SKM-1 treated with dmso at 0.1 percent for 144 hours (cell line): ENCODE measurements at regions not wholly inside any gene's neighbourhood (a gene's known extent, or its start where the extent isn't known, plus 50 kb on each side); places are given as distances from the start of the nearest gene placed in this dataset.

Experiments used
- DNase-seq: peaks from one replicate; lab custom pipeline; 2025; ENCODE audit not compliant: unreplicated experiment; lab: John Stamatoyannopoulos, UW

GRCh38 chr22:25365491-25366261 lies 146.2 kb downstream of the CRYBB2 start:
- no peak for DNase-seq

GRCh38 chr22:25366408-25366807 lies 147.0 kb downstream of the CRYBB2 start:
- DNase-seq: no peak

GRCh38 chr22:25366876-25367466 lies 147.5 kb downstream of the CRYBB2 start:
- DNase-seq: no peak

- DNase-seq: no peak
Observed at GRCh38 chr22:25367756-25368155, 148.3 kb downstream of the CRYBB2 start.

GRCh38 chr22:25368271-25368670 lies 148.8 kb downstream of the CRYBB2 start:
- no peak for DNase-seq

- no peak for DNase-seq
Observed at GRCh38 chr22:25369041-25369440, 149.6 kb downstream of the CRYBB2 start.

GRCh38 chr22:25370322-25370721 lies 150.9 kb downstream of the CRYBB2 start:
- no peak for DNase-seq

- DNase-seq: no peak
Observed at GRCh38 chr22:25372000-25372595, 152.7 kb downstream of the CRYBB2 start.

- DNase-seq: no peak
Observed at GRCh38 chr22:25373961-25374360, 154.5 kb downstream of the CRYBB2 start.

- DNase-seq: no peak
Observed at GRCh38 chr22:25374869-25375268, 155.4 kb downstream of the CRYBB2 start.

DNA sequence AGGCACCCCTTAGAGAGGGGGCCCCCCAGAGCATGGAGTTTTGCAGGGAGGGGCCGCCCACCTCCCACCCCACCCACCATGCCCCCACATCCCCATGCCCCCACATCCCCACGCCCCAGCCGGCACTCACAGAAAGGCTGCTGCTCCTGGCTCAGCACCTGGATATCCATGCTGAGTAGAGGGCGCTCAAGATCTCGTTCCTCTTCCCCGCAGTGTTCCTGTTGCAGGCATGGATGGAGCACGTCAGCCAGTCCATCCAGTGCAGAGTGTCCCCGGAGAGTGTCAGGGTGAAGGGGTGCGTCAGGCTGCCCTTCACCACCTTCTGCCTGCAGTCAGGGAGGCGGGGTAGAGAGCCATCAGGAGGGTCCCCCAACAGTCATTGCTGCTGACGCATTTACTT lies 156.2 kb downstream of the CRYBB2 start:
- no peak for DNase-seq

GRCh38 chr22:25377699-25378098 lies 158.3 kb downstream of the CRYBB2 start:
- DNase-seq: no peak

- no peak for DNase-seq
Observed at GRCh38 chr22:25380122-25380747, 160.8 kb downstream of the CRYBB2 start.

DNA sequence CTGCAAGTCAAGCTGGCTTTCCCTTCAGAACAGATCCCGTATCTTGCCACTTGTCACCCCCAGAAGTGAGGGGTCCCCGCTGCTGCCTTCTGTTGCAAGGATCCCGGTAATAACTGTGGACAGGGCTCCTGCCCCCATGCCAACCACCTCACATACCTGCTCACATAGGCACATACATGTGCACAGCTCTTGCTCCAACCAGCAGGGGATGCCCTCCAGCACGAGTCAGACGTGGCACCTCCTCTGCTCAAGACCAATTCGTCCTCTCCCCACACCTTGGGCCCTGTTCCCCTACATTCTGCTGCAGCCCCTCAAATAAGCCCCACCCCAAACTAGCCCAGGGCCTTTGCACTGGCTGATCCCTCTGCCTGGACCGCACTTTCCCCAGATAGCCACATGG lies 163.3 kb downstream of the CRYBB2 start:
- no peak for DNase-seq

DNA sequence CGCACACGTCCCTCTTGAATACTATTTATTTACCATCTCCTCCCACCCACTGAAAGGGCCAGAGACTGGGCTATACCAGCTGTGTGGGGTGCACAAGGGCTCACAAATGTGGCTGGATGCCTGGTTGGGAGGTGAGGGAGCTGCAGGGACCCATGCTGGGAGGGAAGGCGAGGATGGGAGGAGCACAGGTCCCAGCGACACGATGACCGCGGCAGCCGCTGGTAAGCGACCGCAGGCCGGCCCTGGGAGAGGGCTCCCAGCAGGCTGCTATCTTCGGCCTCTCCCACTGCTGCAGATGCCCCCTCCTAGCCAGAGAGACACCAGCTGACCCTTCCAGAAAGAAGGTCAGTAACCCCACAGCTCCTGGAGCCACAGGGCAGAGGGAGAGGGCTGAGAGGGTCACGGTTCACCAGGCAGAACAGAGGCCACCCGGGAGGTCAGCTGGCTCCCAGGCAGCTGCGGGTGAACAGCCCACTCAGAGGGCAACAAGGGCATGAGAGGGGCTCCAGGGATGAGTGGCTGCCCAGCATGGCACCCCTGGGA lies 163.9 kb downstream of the CRYBB2 start:
- no peak for DNase-seq

GRCh38 chr22:25383892-25384291 lies 164.5 kb downstream of the CRYBB2 start:
- DNase-seq: no peak

DNA sequence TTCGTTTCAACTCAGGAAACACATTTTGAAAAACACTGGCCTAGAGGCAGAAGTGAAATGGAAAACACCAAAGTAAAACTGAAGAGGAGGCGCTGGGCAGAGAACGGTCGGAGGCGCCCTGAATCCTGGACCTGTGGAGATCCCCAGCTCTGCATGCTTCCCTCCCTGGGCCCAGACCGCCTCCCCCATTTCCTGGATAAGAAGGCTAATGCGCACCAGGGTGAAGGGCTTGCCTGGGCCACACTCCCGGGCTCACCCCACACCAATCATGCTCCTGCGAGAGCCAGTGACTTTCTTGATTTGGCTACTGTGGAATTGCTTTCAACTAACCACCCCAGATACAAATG lies 167.1 kb downstream of the CRYBB2 start:
- no peak for DNase-seq

DNA sequence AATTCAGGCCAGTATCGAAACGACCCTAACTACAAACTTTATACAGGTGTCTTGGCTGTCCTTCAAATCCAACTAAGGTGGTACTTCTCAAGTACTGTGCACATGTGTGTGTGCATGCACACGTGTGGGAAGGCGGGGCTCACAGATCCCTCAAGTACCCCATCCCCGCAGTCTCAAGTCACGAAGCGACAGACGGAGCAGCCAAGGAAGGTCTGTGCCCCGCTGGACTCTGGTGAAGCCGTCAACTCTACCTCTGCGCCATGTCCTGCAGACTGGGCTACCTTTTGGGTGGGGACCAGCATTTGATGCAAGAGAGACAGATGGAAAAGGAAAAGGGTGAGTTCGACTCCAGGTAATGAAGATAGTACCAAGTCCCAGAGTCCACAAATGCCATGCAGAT lies 169.0 kb downstream of the CRYBB2 start:
- no peak for DNase-seq

DNA sequence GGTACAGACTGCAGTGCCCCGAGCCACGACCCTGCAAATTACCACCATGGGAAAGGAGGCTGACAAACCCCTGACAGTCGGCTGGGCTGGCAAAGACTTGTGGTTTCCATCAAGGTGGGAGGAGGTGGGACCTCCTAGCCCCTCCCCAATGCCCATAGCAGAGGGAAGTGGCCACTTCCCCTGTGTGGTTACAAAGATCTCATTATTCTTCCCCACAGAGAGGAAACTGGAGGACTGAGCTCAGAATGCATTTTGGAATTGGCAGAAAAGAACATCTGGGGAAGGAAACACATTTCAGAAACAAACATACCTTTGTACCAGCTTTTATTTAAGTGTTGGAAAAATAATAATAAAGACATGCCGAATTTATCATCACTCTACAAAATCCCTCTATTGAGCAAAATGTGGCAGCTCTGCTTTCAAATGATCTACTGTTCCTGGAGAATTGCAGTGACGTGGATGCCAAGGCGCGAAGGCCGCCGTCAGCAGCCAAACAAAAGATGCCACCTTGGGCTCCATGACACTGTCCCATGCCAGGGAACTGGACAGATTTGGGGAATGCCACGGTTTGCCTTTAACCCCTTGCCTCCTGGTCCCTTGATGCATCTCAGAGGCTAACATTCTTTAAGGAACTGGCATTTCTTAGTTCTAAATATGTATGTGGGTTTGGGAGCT lies 169.6 kb downstream of the CRYBB2 start:
- DNase-seq: peak; percentile 28

DNA sequence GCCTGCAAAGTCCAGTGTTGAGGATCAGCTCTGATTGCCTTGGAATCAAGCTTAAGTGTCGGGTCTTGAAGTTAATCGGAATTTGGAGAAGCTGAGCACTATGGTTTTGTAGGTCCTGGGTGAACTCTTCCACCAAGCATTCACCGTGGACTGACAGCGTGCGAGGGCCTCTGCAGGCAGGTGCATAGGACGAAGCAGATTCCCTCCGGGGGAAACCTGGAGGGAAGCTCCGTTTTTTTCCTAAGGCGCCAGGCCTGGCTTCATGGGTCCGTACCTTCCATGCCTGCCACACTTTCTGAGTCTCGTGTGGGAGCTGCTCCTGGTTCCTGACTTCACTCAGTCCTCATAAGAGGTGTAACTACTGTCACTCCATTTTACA lies 170.1 kb downstream of the CRYBB2 start:
- DNase-seq: no peak
